GM19023 (cell line): ENCODE measurements at regions not wholly inside any gene's neighbourhood (a gene's known extent, or its start where the extent isn't known, plus 50 kb on each side); places are given as distances from the start of the nearest gene placed in this dataset.

Experiments used
- ATAC-seq: cut with Tn5 transposase; IDR thresholded peaks from one replicate; pipeline ENCODE4 v1.9.1; 2021; ENCODE audit warnings: mild to moderate bottlenecking, moderate library complexity; ENCODE audit not compliant: unreplicated experiment

GRCh38 chr2:118168615-118169014, 80.3 kb downstream of the INSIG2 start:
- ATAC-seq = no peak

DNA sequence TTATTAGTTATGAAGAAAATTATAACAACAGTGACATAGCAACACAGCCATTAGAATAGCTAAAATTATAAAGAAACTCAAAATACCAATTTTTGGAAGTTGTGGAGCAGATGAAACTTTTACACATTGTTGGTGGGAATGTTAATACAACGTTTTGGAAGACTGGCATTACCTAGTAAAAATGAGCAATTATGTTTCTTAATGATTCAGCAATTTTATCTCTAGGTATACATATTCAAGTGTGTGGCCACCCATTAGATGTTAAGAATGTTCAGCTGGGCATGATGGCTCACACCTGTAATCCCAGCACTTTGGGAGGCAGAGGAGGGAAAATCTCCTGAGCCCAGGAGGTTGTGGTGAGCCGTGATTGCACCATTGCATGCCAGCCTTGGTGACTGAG, 78.8 kb downstream of the INSIG2 start:
- ATAC-seq = no peak

GRCh38 chr2:118166242-118166641, 78.0 kb downstream of the INSIG2 start:
- ATAC-seq = no peak

GRCh38 chr2:118165595-118165994, 77.3 kb downstream of the INSIG2 start:
- no peak for ATAC-seq
